Endodermal cell (in vitro differentiated cells): ENCODE measurements at regions not wholly inside any gene's neighbourhood (a gene's known extent, or its start where the extent isn't known, plus 50 kb on each side); places are given as distances from the start of the nearest gene placed in this dataset.

Source experiments
- DNase-seq: peaks from one replicate; pipeline ENCODE4 v3.0.0-alpha.2; 2017
- H3K27ac ChIP-seq: 2 replicates; pipeline ENCODE4 v1.5.1; 2013; ENCODE audit warnings: mild to moderate bottlenecking, low read depth, low read length, moderate library complexity
- H3K27me3 ChIP-seq: 2 replicates; pipeline ENCODE4 v1.6.1; 2013; ENCODE audit warnings: mild to moderate bottlenecking, low read length, moderate library complexity; ENCODE audit not compliant: insufficient read depth, control insufficient read depth, poor library complexity, severe bottlenecking
- H3K36me3 ChIP-seq: 2 replicates; pipeline ENCODE4 v1.7.0; 2013; ENCODE audit warnings: mild to moderate bottlenecking, low read length, moderate library complexity; ENCODE audit not compliant: control insufficient read depth, insufficient read depth
- H3K4me1 ChIP-seq: one replicate; pipeline ENCODE4 v1.7.0; 2013; ENCODE audit warnings: low read length; ENCODE audit not compliant: control insufficient read depth, insufficient read depth
- H3K4me3 ChIP-seq: 2 replicates; pipeline ENCODE4 v1.5.1; 2013; ENCODE audit warnings: mild to moderate bottlenecking, low read length, moderate library complexity
- H3K9ac ChIP-seq: 2 replicates; pipeline ENCODE4 v1.6.1; 2013; ENCODE audit warnings: mild to moderate bottlenecking, low read length, moderate library complexity; ENCODE audit not compliant: poor library complexity, severe bottlenecking; ENCODE audit errors: extremely low read depth
- H3K9me3 ChIP-seq: 2 replicates; pipeline ENCODE4 v1.6.1; 2013; ENCODE audit warnings: mild to moderate bottlenecking, low read length, moderate library complexity; ENCODE audit not compliant: control insufficient read depth
- H3K27ac Mint-ChIP-seq: 2 replicates; pipeline ENCODE4 v1.8.0; 2020; ENCODE audit warnings: mixed read lengths
- H3K27me3 Mint-ChIP-seq: 2 replicates; pipeline ENCODE4 v1.8.0; 2021; ENCODE audit warnings: mild to moderate bottlenecking, mixed read lengths; ENCODE audit not compliant: insufficient read depth
- H3K36me3 Mint-ChIP-seq: 2 replicates; pipeline ENCODE4 v1.8.0; 2020; ENCODE audit warnings: low read depth, mixed read lengths
- H3K4me1 Mint-ChIP-seq: 2 replicates; pipeline ENCODE4 v1.8.0; 2020; ENCODE audit warnings: mixed read lengths
- H3K4me3 Mint-ChIP-seq: 2 replicates; pipeline ENCODE4 v1.8.0; 2020; ENCODE audit warnings: mild to moderate bottlenecking, moderate library complexity, mixed read lengths
- H3K9me3 Mint-ChIP-seq: 2 replicates; pipeline ENCODE4 v1.8.0; 2020; ENCODE audit warnings: mild to moderate bottlenecking, mixed read lengths
- CTCF ChIP-seq: fragments of 200-600 bp; sonication (generic); conservative IDR thresholded peaks from 2 replicates; pipeline ENCODE4 v1.5.0; 2021; ENCODE audit warnings: antibody characterized with exemption, mild to moderate bottlenecking
- WGBS, 2 experiments: methylation state at CpG; one replicate each; pipeline versions ENCODE4 v1.1.5 to v1.1.7; 2013; ENCODE audit warnings: missing lambda C conversion rate in 2 of 2, mixed read lengths in 1 of 2; ENCODE audit not compliant: insufficient coverage in 1 of 2, insufficient read length in 1 of 2; 5-methylcytosine and 5-hydroxymethylcytosine counted together

GRCh38 chr13:63048653-63049052 is 1633.0 kb upstream of the PCDH20 start:
- Mint-ChIP-seq H3K4me3 (no peak overlapping the region), H3K27ac (no peak overlapping the region), H3K36me3 (no peaks in the 10 kb centered on the region), H3K27me3 (no peaks in the 10 kb centered on the region), H3K9me3 (peaks cover 6% of the 10 kb centered on the region), H3K4me1 (no peaks in the 10 kb centered on the region)
- H3K27me3 ChIP-seq, result no peaks in the 10 kb centered on the region
- H3K9me3 ChIP-seq, result no peaks in the 10 kb centered on the region
- no peaks in the 10 kb centered on the region for H3K4me1 ChIP-seq
- no peak overlapping the region for H3K9ac ChIP-seq
- no peak overlapping the region for H3K27ac ChIP-seq
- H3K4me3 ChIP-seq, result no peak overlapping the region
- no peak for DNase-seq
- peak; percentile 58 for TF ChIP-seq CTCF
- H3K36me3 ChIP-seq, result no peaks in the 10 kb centered on the region

DNA sequence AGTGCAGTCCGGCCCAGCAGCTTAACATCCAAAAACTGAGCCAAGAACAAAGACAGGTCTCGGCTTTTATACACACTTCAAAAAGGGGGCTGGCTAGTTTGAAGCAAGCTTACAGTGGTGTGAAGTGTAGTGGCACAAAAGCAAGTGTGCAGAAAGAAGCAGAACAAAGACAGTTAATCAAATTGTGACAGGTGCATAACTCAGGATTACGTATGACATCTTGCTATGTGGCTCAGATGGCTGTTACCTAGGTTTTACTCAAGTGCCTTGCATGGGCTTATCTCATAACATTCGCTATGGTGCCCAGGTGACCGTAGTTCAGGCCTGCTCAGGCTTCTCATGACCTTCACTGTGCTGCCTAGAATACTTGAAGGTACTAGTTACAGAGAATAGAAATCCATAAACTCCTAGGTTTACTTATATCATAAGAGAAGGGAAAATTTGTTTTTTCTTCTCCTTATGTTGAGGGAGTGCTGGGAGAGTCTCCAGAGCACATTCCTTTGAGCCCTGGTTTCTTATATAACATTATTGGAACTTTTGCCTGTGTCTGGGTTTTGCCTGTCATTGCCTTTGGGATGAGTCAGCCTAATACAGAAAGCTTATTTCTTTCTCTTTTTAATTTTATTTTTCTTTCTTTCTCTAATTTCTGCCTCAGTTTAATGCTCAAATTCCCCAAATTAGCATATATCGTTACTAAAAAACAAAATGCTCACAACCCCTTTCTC is 1629.1 kb upstream of the PCDH20 start:
- Mint-ChIP-seq H3K36me3 (no peaks in the 10 kb centered on the region), H3K9me3 (peaks cover 5% of the 10 kb centered on the region), H3K27ac (no peak overlapping the region), H3K4me1 (peaks cover 5% of the 10 kb centered on the region), H3K27me3 (no peaks in the 10 kb centered on the region), H3K4me3 (no peak overlapping the region)
- no peak overlapping the region for H3K9ac ChIP-seq
- no peak for TF ChIP-seq CTCF
- peak overlapping the region; percentile 21 for H3K27ac ChIP-seq
- H3K4me1 ChIP-seq, result no peaks in the 10 kb centered on the region
- 50 to 70% methylated on average over 2 to 5 of the region's 6 CpGs for WGBS, 2 experiments
- no peak for DNase-seq
- H3K4me3 ChIP-seq, result no peak overlapping the region
- no peaks in the 10 kb centered on the region for H3K27me3 ChIP-seq
- no peaks in the 10 kb centered on the region for H3K36me3 ChIP-seq
- H3K9me3 ChIP-seq, result no peaks in the 10 kb centered on the region

- no peaks in the 10 kb centered on the region for H3K27me3 ChIP-seq
- Mint-ChIP-seq H3K36me3 (no peaks in the 10 kb centered on the region), H3K4me1 (peaks cover 10% of the 10 kb centered on the region), H3K27ac (no peak overlapping the region), H3K4me3 (no peak overlapping the region), H3K27me3 (no peaks in the 10 kb centered on the region), H3K9me3 (peaks cover 11% of the 10 kb centered on the region)
- peaks cover 2% of the 10 kb centered on the region for H3K9me3 ChIP-seq
- H3K9ac ChIP-seq, result no peak overlapping the region
- TF ChIP-seq CTCF, result no peak
- no peak overlapping the region for H3K27ac ChIP-seq
- H3K4me3 ChIP-seq, result no peak overlapping the region
- no peaks in the 10 kb centered on the region for H3K4me1 ChIP-seq
- no peak for DNase-seq
- no peaks in the 10 kb centered on the region for H3K36me3 ChIP-seq
- WGBS, 2 experiments, result 92 to 100% methylated on average over 1 to 2 of the region's 2 CpGs
These were observed 1627.0 kb upstream of the PCDH20 start for GRCh38 chr13:63042686-63043085.
